ENCODE measurements at regions not wholly inside any gene's neighbourhood (a gene's known extent, or its start where the extent isn't known, plus 50 kb on each side); places are given as distances from the start of the nearest gene placed in this dataset.

DNA sequence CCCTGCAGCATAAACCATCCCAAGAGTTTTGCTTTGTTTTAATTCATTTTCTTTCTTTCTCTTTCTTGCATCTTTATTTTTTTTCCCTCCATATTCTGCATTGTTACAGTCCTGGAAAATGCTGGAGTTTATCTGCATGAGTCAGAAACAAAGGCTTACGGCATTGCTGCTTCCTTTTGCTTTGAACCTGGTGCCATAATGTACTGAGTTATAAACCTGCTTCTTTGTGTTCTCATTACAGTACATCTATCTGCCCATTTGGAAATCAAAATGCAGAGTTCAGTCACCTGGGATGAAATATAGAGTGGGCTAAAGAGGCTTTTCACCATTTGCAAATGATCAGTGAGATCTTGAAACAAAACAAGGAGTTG, 1009.2 kb upstream of the FANCL start:
- in situ Hi-C loops (cut with MboI; ENCODE audit: low pct_ligation_motif_present in 1 of 4, low pct_unique_long_range_greater_than_20kb in 1 of 4, low sequenced_read_pairs in 3 of 4) (no loop called here), intact Hi-C loops (cut with DNase I; ENCODE audit: low total_unique reads) (no loop called here)
- no peaks in the 10 kb centered on the region for H3K27me3 ChIP-seq
- H3K27ac ChIP-seq, result no peak overlapping the region
- whole genome bisulfite sequencing, 2 donors (ENCODE audit: low coverage in 1 of 2), result 45% methylated on average over 1 of the region's 1 CpG; no CpG with 5 or more reads in 1 of the 2 donors
- no peak for TF ChIP-seq EP300 (IDR thresholded peaks at IDR 0.05; ENCODE audit: low read depth)
- no peak for TF ChIP-seq CTCF (IDR thresholded peaks at IDR 0.05)
- TF ChIP-seq POLR2A (IDR thresholded peaks at IDR 0.05), result no peak
- no peak for TF ChIP-seq POLR2AphosphoS5 (IDR thresholded peaks at IDR 0.05)
- H3K4me3 ChIP-seq, result no peak overlapping the region
- no peaks in the 10 kb centered on the region for H3K36me3 ChIP-seq
- H3K4me1 ChIP-seq, result no peaks in the 10 kb centered on the region
- no peaks in the 10 kb centered on the region for H3K9me3 ChIP-seq
- no peak for DNase-seq

DNA sequence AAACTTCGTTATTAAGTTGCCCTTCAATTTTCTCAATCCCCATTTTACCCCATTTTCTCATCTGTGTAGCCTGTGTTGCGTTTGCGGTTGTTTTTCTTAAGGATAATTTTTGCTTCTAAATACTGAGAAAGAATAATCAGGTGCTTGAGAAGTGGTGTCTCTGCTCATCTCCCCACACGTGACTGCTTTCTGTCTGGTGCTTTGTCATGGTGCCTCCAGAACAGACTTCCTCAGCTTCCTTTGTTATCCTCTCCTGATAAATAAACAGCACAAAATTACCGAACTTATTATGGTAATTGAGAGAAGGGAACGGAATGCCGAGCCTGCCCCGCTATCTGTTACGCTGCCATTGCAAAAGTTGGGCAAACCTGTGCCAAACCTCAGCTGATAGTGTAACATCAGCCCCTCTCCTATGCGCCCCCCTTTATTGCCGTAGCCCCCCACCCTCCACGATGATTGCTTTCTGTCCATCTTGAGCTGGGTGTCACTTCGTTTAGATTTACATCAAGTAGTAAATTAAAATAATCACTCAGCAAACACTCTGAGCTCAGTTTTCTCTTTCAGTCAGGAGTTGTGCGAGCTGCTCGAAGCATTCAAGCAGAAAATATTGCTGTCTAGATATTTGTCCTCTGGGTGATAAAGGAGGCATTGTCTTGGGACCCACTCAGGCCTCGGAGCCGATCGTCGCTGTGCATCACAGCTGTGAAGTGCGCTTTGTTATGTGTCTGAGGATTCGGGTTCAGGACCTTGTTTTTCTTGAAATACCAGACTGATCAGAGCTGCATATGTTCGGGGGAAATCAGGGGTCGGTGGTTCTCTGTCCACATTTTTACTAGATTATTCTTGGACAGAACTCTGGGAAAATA, 1008.5 kb upstream of the FANCL start:
- in situ Hi-C loops (cut with MboI; ENCODE audit: low pct_ligation_motif_present in 1 of 4, low pct_unique_long_range_greater_than_20kb in 1 of 4, low sequenced_read_pairs in 3 of 4), result no loop called here

DNA sequence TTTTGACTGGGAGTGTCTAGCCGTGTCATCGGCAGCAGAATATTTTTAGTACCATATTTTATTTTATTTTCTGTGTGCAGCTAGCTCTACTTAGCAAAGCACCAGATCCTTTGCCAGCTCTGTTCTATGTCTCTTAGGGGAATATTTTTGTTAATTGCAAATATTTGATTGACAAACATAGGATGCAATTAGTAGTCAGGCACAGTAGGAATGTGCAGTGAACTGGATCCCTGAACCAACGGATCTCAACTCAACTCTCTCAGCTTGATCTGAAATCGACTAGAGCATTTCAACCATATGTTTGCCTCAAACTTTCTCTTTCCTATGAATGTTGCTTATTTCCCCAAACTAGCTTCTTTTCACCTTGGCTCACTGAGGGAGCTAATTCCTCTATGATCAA, 998.0 kb upstream of the FANCL start:
- no peak for DNase-seq
- intact Hi-C loops (cut with DNase I; ENCODE audit: low total_unique reads) (no loop called here), in situ Hi-C loops (cut with MboI; ENCODE audit: low pct_ligation_motif_present in 1 of 4, low pct_unique_long_range_greater_than_20kb in 1 of 4, low sequenced_read_pairs in 3 of 4) (no loop called here)
- no peak overlapping the region for H3K4me3 ChIP-seq
- no peaks in the 10 kb centered on the region for H3K4me1 ChIP-seq
- WGBS, 2 donors (ENCODE audit: low coverage in 1 of 2), result 77 to 83% methylated on average over 4 of the region's 4 CpGs
- H3K9me3 ChIP-seq, result no peaks in the 10 kb centered on the region
- H3K27ac ChIP-seq, result no peak overlapping the region
- TF ChIP-seq EP300 (IDR thresholded peaks at IDR 0.05; ENCODE audit: low read depth) (no peak), POLR2AphosphoS5 (IDR thresholded peaks at IDR 0.05) (no peak), CTCF (IDR thresholded peaks at IDR 0.05) (no peak), POLR2A (IDR thresholded peaks at IDR 0.05) (no peak)
- no peaks in the 10 kb centered on the region for H3K27me3 ChIP-seq
- H3K36me3 ChIP-seq, result no peaks in the 10 kb centered on the region

More for the DNA sequence above, 1008.5 kb upstream of the FANCL start:
- no peaks in the 10 kb centered on the region for H3K4me1 ChIP-seq
- DNase-seq, result no peak
- no peak overlapping the region for H3K4me3 ChIP-seq
- H3K36me3 ChIP-seq, result no peaks in the 10 kb centered on the region
- H3K27ac ChIP-seq, result no peak overlapping the region
- TF ChIP-seq POLR2AphosphoS5 (IDR thresholded peaks at IDR 0.05) (no peak), POLR2A (IDR thresholded peaks at IDR 0.05) (no peak), CTCF (IDR thresholded peaks at IDR 0.05) (no peak), EP300 (IDR thresholded peaks at IDR 0.05; ENCODE audit: low read depth) (no peak)
- H3K27me3 ChIP-seq, result no peaks in the 10 kb centered on the region
- intact Hi-C loops (cut with DNase I; ENCODE audit: low total_unique reads), result no loop called here
- WGBS, 2 donors (ENCODE audit: low coverage in 1 of 2), result 57 to 61% methylated on average over 12 to 23 of the region's 23 CpGs
- no peaks in the 10 kb centered on the region for H3K9me3 ChIP-seq

DNA sequence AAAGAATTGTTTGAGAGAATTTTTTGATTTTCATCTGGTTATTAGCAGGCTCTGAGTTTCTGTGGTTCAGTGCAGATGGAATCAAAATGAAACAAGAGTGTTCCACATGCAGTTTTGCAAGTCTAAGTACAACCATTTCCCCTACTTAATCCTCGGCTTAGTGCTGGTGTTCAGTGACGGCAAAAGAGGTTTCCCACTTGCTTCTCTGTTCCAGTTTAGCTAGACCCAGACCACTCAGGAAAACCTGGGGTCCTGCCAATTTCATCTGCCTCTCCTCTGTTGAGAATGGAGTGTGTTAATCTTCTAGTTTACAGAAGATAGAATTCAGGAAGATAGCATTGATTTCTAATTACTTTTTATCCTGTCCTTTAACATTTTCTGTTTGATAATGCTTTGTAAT, 996.2 kb upstream of the FANCL start:
- in situ Hi-C loops (cut with MboI; ENCODE audit: low pct_ligation_motif_present in 1 of 4, low pct_unique_long_range_greater_than_20kb in 1 of 4, low sequenced_read_pairs in 3 of 4), result no loop called here
- H3K4me1 ChIP-seq, result no peaks in the 10 kb centered on the region
- TF ChIP-seq POLR2AphosphoS5 (IDR thresholded peaks at IDR 0.05) (no peak), CTCF (IDR thresholded peaks at IDR 0.05) (no peak), POLR2A (IDR thresholded peaks at IDR 0.05) (no peak), EP300 (IDR thresholded peaks at IDR 0.05; ENCODE audit: low read depth) (no peak)
- H3K9me3 ChIP-seq, result no peaks in the 10 kb centered on the region
- no peaks in the 10 kb centered on the region for H3K36me3 ChIP-seq
- DNase-seq, result no peak
- no peak overlapping the region for H3K27ac ChIP-seq
- 67 to 100% methylated on average over 2 of the region's 2 CpGs for WGBS, 2 donors (ENCODE audit: low coverage in 1 of 2)
- intact Hi-C loops (cut with DNase I; ENCODE audit: low total_unique reads), result no loop called here
- no peak overlapping the region for H3K4me3 ChIP-seq
- H3K27me3 ChIP-seq, result no peaks in the 10 kb centered on the region

Measured in transverse colon (tissue), 4 donors.